Trophoblast cell (in vitro differentiated cells and primary cell): ENCODE measurements at regions not wholly inside any gene's neighbourhood (a gene's known extent, or its start where the extent isn't known, plus 50 kb on each side); places are given as distances from the start of the nearest gene placed in this dataset.
"Not testable (repeated sequence)": the region's sequence is repeated elsewhere in the genome, so short reads cannot be mapped to it uniquely, and the experiment has no call there.

Experiments
- DNase-seq, 2 donors: peaks; one replicate each; pipeline ENCODE4 v3.0.0-alpha.2; 2016
- H2AFZ ChIP-seq: 2 replicates; pipeline ENCODE4 v1.6.1; 2013; ENCODE audit warnings: low read length, moderate library complexity, mild to moderate bottlenecking; ENCODE audit not compliant: insufficient read depth, poor library complexity
- H2AK5ac ChIP-seq: 2 replicates; pipeline ENCODE4 v1.6.1; 2013; ENCODE audit warnings: mild to moderate bottlenecking, low read length
- H2BK120ac ChIP-seq: 2 replicates; pipeline ENCODE4 v1.6.1; 2013; ENCODE audit warnings: low read length, mild to moderate bottlenecking, moderate library complexity; ENCODE audit not compliant: insufficient read depth, poor library complexity
- H2BK12ac ChIP-seq: 2 replicates; pipeline ENCODE4 v1.6.1; 2013; ENCODE audit warnings: mild to moderate bottlenecking, low read length, moderate library complexity
- H2BK5ac ChIP-seq: 2 replicates; pipeline ENCODE4 v1.6.1; 2013; ENCODE audit warnings: low read length, low read depth, moderate library complexity, mild to moderate bottlenecking; ENCODE audit not compliant: poor library complexity
- H3K14ac ChIP-seq: 2 replicates; pipeline ENCODE4 v1.6.1; 2013; ENCODE audit warnings: mild to moderate bottlenecking, low read length
- H3K18ac ChIP-seq: 2 replicates; pipeline ENCODE4 v1.6.1; 2013; ENCODE audit warnings: mild to moderate bottlenecking, low read length
- H3K23ac ChIP-seq: 2 replicates; pipeline ENCODE4 v1.6.1; 2013; ENCODE audit warnings: low read length
- H3K27ac ChIP-seq: 2 replicates; pipeline ENCODE4 v1.5.1; 2013; ENCODE audit warnings: low read depth, mild to moderate bottlenecking, inconsistent platforms, low read length, moderate library complexity
- H3K27me3 ChIP-seq: 2 replicates; pipeline ENCODE4 v1.6.1; 2013; ENCODE audit warnings: inconsistent platforms, mild to moderate bottlenecking, low read length, moderate library complexity; ENCODE audit not compliant: insufficient read depth
- H3K36me3 ChIP-seq, 2 experiments: 1 replicate in 1 of 2; 2 replicates in 1 of 2; pipeline ENCODE4 v1.6.1; 2013; ENCODE audit warnings: low read length in 2 of 2, mild to moderate bottlenecking in 2 of 2, moderate library complexity in 1 of 2; ENCODE audit not compliant: insufficient read depth in 2 of 2, control insufficient read depth in 1 of 2
- H3K4ac ChIP-seq: 2 replicates; pipeline ENCODE4 v1.6.1; 2013; ENCODE audit warnings: low read depth, mild to moderate bottlenecking, low read length, moderate library complexity
- H3K4me1 ChIP-seq, 2 experiments: 1 replicate in 1 of 2; 2 replicates in 1 of 2; pipeline ENCODE4 v1.6.1; 2013; ENCODE audit warnings: low read length in 2 of 2, mild to moderate bottlenecking in 2 of 2, moderate library complexity in 1 of 2; ENCODE audit not compliant: insufficient read depth in 2 of 2, control insufficient read depth in 1 of 2
- H3K4me2 ChIP-seq: 2 replicates; pipeline ENCODE4 v1.6.1; 2013; ENCODE audit warnings: inconsistent platforms, mild to moderate bottlenecking, low read length, moderate library complexity
- H3K4me3 ChIP-seq: 2 replicates; pipeline ENCODE4 v1.5.1; 2013; ENCODE audit warnings: mild to moderate bottlenecking, low read depth, low read length, inconsistent platforms
- H3K79me1 ChIP-seq: one replicate; pipeline ENCODE4 v1.6.1; 2013; ENCODE audit warnings: low read length
- H3K79me2 ChIP-seq: 2 replicates; pipeline ENCODE4 v1.6.1; 2013; ENCODE audit warnings: low read length, mild to moderate bottlenecking; ENCODE audit not compliant: control insufficient read depth, insufficient read depth, poor library complexity
- H3K9ac ChIP-seq: 2 replicates; pipeline ENCODE4 v1.6.1; 2013; ENCODE audit warnings: mild to moderate bottlenecking, low read length
- H3K9me3 ChIP-seq: 2 replicates; pipeline ENCODE4 v1.6.1; 2013; ENCODE audit warnings: low read depth, mild to moderate bottlenecking, control low read depth, inconsistent platforms, low read length; ENCODE audit not compliant: insufficient read depth
- H4K12ac ChIP-seq: 2 replicates; pipeline ENCODE4 v1.6.1; 2013; ENCODE audit warnings: low read depth, mild to moderate bottlenecking, low read length, moderate library complexity
- H4K8ac ChIP-seq: 2 replicates; pipeline ENCODE4 v1.6.1; 2013; ENCODE audit warnings: low read depth, mild to moderate bottlenecking, low read length, moderate library complexity
- H4K91ac ChIP-seq: one replicate; pipeline ENCODE4 v1.6.1; 2013; ENCODE audit warnings: low read depth, mild to moderate bottlenecking, low read length, moderate library complexity
- WGBS: extraction: QIAGEN DNeasy Blood & Tissue Kit; methylation state at CpG from one replicate; pipeline ENCODE4 v1.1.7; 2013; ENCODE audit warnings: missing lambda C conversion rate; ENCODE audit not compliant: insufficient read length, insufficient coverage; ENCODE audit errors: extremely low coverage; 5-methylcytosine and 5-hydroxymethylcytosine counted together

GRCh38 chr4:154149236-154149635 lies 342.4 kb downstream of the DCHS2 start:
- not testable (repeated sequence) for H3K9me3 ChIP-seq, H4K91ac ChIP-seq, H4K8ac ChIP-seq, H3K4me3 ChIP-seq, H2BK120ac ChIP-seq, H3K79me1 ChIP-seq, H3K4me2 ChIP-seq, H2BK5ac ChIP-seq, H3K27me3 ChIP-seq, H2BK12ac ChIP-seq, H4K12ac ChIP-seq, H3K23ac ChIP-seq, H2AK5ac ChIP-seq, H3K4ac ChIP-seq, H3K4me1 ChIP-seq, H3K9ac ChIP-seq, H3K27ac ChIP-seq, H3K18ac ChIP-seq, H3K36me3 ChIP-seq, DNase-seq, H2AFZ ChIP-seq, H3K14ac ChIP-seq, H3K79me2 ChIP-seq
- WGBS: no CpG with 5 or more reads among the region's 5 CpGs

GRCh38 chr4:154143720-154144119 lies 347.9 kb downstream of the DCHS2 start:
- Histone ChIP-seq H4K12ac (no peak overlapping the region), H3K18ac (no peak overlapping the region), H2AFZ (no peak overlapping the region), H3K4me2 (no peak overlapping the region), H3K27me3 (no peaks in the 10 kb centered on the region), H4K91ac (no peak overlapping the region), H3K9me3 (no peaks in the 10 kb centered on the region), H2BK5ac (no peak overlapping the region), H2BK12ac (no peak overlapping the region), H3K9ac (no peak overlapping the region), H3K4me3 (no peak overlapping the region), H4K8ac (no peak overlapping the region), H3K79me2 (no peaks in the 10 kb centered on the region), H2AK5ac (no peak overlapping the region), H3K14ac (no peak overlapping the region), H3K4me1 (no peaks in the 10 kb centered on the region), H3K36me3 (no peaks in the 10 kb centered on the region), H3K27ac (no peak overlapping the region), H3K23ac (no peak overlapping the region), H2BK120ac (no peak overlapping the region), H3K4ac (no peak overlapping the region), H3K79me1 (no peaks in the 10 kb centered on the region)
- WGBS: no CpG with 5 or more reads among the region's 6 CpGs
- DNase-seq: no peak

- no peak for DNase-seq
- no peak overlapping the region for H2AFZ ChIP-seq
- H4K12ac ChIP-seq: no peak overlapping the region
- no peak overlapping the region for H3K4me2 ChIP-seq
- H3K14ac ChIP-seq: no peak overlapping the region
- no peak overlapping the region for H2AK5ac ChIP-seq
- WGBS: no CpG with 5 or more reads among the region's 2 CpGs
- H4K91ac ChIP-seq: no peak overlapping the region
- no peaks in the 10 kb centered on the region for H3K79me2 ChIP-seq
- no peaks in the 10 kb centered on the region for H3K4me1 ChIP-seq
- H2BK5ac ChIP-seq: no peak overlapping the region
- H3K36me3 ChIP-seq: no peaks in the 10 kb centered on the region
- no peaks in the 10 kb centered on the region for H3K27me3 ChIP-seq
- H3K79me1 ChIP-seq: no peaks in the 10 kb centered on the region
- no peak overlapping the region for H3K4ac ChIP-seq
- H3K9ac ChIP-seq: no peak overlapping the region
- no peak overlapping the region for H3K27ac ChIP-seq
- no peaks in the 10 kb centered on the region for H3K9me3 ChIP-seq
- H3K23ac ChIP-seq: no peak overlapping the region
- H3K18ac ChIP-seq: no peak overlapping the region
- no peak overlapping the region for H2BK12ac ChIP-seq
- no peak overlapping the region for H4K8ac ChIP-seq
- H2BK120ac ChIP-seq: no peak overlapping the region
- no peak overlapping the region for H3K4me3 ChIP-seq
These were observed 348.9 kb downstream of the DCHS2 start for GRCh38 chr4:154142664-154143063.

GRCh38 chr4:154140869-154141268 lies 350.7 kb downstream of the DCHS2 start:
- no peaks in the 10 kb centered on the region for H3K27me3 ChIP-seq
- H3K14ac ChIP-seq: no peak overlapping the region
- H3K9me3 ChIP-seq: no peaks in the 10 kb centered on the region
- H3K18ac ChIP-seq: no peak overlapping the region
- H3K27ac ChIP-seq: no peak overlapping the region
- H3K4ac ChIP-seq: no peak overlapping the region
- no peak overlapping the region for H2AK5ac ChIP-seq
- H2BK5ac ChIP-seq: no peak overlapping the region
- no peak overlapping the region for H2BK120ac ChIP-seq
- no peaks in the 10 kb centered on the region for H3K79me2 ChIP-seq
- H2AFZ ChIP-seq: no peak overlapping the region
- no peak overlapping the region for H2BK12ac ChIP-seq
- H3K9ac ChIP-seq: no peak overlapping the region
- H4K12ac ChIP-seq: no peak overlapping the region
- no peak overlapping the region for H3K23ac ChIP-seq
- H3K36me3 ChIP-seq: no peaks in the 10 kb centered on the region
- H4K8ac ChIP-seq: no peak overlapping the region
- no peak for DNase-seq
- no peaks in the 10 kb centered on the region for H3K79me1 ChIP-seq
- H3K4me3 ChIP-seq: no peak overlapping the region
- no CpG with 5 or more reads among the region's 3 CpGs for WGBS
- no peaks in the 10 kb centered on the region for H3K4me1 ChIP-seq
- no peak overlapping the region for H4K91ac ChIP-seq
- no peak overlapping the region for H3K4me2 ChIP-seq
